H1 (cell line): ENCODE measurements at regions not wholly inside any gene's neighbourhood (a gene's known extent, or its start where the extent isn't known, plus 50 kb on each side); places are given as distances from the start of the nearest gene placed in this dataset.

Experiments used
- KDM1A ChIP-seq: fragments of 200-600, 300-600 bp; sonication (generic); IDR thresholded peaks from 2 replicates; pipeline ENCODE4 v1.7.1; 2016; ENCODE audit warnings: mild to moderate bottlenecking, low read length, borderline replicate concordance
- SP2 ChIP-seq: IDR thresholded peaks from 2 replicates; pipeline ENCODE4 v1.6.1; 2012; ENCODE audit warnings: mild to moderate bottlenecking, low read length, inconsistent platforms
- TF ChIP-seq, protein P1 (sequence below), 3 experiments: IDR thresholded peaks; 1 replicate in 2 of 3; 2 replicates in 1 of 3; pipeline versions ENCODE4 v1.5.1 to v1.6.1; 2011; ENCODE audit warnings: low read length in 3 of 3, mild to moderate bottlenecking in 3 of 3, inconsistent platforms in 2 of 3, low read depth in 1 of 3, moderate library complexity in 1 of 3; ENCODE audit not compliant: insufficient read depth in 1 of 3; ENCODE audit errors: control extremely low read depth in 1 of 3

DNA sequence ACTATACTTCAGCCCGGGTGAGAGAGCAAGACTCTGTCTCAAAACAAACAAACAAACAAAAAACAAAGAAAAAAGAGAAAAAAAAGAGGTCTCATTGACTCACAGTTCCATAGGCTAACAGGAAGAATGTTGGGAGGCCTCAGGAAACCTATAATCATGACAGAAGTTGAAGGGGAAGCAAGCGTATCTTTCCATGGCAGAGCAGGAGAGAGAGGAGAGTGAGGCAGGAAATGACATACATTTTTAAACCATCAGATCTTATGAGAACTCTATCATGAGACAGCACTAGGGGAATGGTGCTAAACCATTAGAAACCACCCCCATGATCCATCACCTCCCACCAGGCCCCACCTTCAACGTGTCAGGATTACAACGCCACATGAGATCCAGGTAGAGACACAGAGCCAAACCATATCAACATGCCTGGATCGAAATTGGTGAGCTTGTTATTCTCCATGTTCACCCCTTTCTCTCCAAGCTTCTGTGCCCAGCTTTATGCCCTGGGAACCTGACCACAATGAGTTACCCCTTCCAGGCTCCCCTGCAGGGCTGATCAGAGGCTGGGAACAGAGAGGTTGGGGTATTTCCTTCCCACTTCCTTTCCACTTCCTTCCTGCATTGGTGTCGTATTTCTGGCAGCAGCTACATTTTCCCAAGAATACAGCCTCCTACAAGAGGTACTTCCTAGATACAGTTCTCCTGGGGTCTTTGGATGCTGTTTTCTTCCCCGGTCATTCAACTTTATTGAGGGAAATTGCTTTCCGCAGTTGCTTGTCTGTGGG lies 219.3 kb upstream of the FLRT2 start (continued):
- TF ChIP-seq, protein P1, sequence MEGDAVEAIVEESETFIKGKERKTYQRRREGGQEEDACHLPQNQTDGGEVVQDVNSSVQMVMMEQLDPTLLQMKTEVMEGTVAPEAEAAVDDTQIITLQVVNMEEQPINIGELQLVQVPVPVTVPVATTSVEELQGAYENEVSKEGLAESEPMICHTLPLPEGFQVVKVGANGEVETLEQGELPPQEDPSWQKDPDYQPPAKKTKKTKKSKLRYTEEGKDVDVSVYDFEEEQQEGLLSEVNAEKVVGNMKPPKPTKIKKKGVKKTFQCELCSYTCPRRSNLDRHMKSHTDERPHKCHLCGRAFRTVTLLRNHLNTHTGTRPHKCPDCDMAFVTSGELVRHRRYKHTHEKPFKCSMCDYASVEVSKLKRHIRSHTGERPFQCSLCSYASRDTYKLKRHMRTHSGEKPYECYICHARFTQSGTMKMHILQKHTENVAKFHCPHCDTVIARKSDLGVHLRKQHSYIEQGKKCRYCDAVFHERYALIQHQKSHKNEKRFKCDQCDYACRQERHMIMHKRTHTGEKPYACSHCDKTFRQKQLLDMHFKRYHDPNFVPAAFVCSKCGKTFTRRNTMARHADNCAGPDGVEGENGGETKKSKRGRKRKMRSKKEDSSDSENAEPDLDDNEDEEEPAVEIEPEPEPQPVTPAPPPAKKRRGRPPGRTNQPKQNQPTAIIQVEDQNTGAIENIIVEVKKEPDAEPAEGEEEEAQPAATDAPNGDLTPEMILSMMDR (IDR thresholded peaks at IDR 0.05; ENCODE audit: control extremely low read depth in 1 of 3, insufficient read depth in 1 of 3, low read depth in 1 of 3, low read length in 3 of 3): no peak
- TF ChIP-seq KDM1A: no peak
- no peak for TF ChIP-seq SP2
